CD4-positive, alpha-beta T cell treated with Interferon alpha-2 for 1 hour (primary cell): ENCODE measurements at regions not wholly inside any gene's neighbourhood (a gene's known extent, or its start where the extent isn't known, plus 50 kb on each side); places are given as distances from the start of the nearest gene placed in this dataset.
"Not testable (repeated sequence)": the region's sequence is repeated elsewhere in the genome, so short reads cannot be mapped to it uniquely, and the experiment has no call there.

Experiments
- DNase-seq, 2 donors: peaks; one replicate each; pipeline ENCODE4 v3.0.0-alpha.2; 2020 to 2022

DNA sequence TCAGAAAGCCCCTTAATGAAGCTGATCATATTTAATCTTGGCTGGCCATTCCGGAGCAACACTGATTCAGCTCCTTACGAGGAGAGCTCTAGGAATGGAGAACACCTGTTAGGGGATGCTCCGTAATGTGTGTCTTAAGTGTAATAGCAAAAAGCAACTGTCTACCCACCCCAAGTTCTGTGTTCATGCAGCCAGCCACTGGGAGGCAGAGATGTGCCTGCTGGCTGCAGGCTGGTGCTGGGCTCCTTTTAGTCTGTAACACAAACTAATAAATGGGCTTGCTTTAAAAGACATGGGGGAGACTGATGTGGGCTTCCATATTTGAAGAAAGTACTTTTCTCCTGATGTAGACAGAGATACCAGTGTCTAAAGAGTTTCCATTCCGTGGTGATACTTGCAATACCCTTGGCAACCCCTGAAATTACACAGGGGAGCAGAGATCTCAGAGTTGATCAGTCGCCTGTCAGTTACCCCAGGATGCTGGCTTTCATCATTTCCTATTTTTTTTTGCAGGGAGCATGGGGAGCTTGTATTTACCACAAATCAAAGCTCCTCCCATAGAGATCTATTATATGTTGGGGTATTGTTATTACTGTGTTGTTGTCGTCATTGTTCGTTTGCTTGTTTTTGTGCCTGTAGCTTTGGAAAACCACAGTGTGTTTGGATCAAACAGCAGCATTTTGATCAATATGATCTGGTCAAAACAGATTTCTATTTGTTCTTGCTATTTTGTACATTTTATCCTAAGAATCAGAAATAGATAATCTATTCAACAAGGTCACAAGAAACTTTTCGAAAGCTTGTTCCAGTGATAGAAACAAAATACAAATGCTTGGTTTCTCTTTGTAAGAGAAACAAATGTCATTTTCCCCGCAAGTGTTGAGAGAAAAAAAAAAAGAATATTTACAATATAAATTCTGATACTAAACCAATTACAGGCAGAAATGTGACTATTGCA, 65.8 kb downstream of the MTX3 start:
- DNase-seq: peak; percentile 7 to 8

DNA sequence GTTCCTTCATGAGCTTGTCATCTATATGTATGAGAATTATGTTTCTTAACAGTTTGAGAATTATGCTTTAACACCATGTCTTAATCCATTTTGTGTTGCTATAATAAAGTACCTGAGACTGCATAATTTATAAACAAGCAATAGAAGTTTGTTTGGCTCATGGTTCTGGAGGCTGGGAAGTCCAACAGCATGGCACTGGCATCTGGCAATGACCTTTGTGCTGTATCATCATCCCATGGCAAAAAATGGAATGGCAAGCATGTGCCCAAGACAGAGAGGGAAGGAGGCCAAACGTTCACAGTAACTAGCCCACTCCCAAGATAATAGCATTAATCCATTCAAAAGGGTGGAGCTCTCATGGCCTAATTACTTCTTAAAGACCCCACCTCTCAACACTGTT, 67.6 kb downstream of the MTX3 start:
- no peak for DNase-seq

DNA sequence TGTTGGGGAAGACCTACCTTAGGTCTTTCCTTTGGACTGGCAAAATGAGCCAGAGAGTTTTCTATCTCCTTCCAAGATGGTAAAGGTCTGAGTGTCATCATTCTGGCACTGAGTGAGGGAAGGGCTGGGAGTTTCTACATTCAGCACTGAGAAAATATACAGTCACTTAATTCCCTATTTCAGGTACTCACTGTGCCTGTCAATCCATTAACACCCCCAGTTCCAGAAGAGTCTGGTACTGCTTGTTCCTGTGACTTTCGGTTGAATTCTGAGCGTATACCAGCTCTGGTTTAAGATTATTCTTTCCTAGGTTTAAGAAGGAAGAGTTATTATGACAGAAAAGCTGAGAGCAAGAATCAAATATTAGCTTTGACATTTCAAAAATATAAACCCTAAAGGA, 68.4 kb downstream of the MTX3 start:
- no peak for DNase-seq

DNA sequence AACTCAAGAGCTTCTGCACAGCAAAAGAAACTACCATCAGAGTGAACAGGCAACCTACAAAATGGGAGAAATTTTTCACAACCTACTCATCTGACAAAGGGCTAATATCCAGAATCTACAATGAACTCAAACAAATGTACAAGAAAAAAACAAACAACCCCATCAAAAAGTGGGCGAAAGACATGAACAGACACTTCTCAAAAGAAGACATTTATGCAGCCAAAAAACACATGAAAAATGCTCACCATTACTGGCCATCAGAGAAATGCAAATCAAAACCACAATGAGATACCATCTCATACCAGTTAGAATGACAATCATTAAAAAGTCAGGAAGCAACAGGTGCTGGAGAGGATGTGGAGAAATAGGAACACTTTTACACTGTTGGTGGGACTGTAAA, 83.6 kb downstream of the MTX3 start:
- not testable (repeated sequence) for DNase-seq

DNA sequence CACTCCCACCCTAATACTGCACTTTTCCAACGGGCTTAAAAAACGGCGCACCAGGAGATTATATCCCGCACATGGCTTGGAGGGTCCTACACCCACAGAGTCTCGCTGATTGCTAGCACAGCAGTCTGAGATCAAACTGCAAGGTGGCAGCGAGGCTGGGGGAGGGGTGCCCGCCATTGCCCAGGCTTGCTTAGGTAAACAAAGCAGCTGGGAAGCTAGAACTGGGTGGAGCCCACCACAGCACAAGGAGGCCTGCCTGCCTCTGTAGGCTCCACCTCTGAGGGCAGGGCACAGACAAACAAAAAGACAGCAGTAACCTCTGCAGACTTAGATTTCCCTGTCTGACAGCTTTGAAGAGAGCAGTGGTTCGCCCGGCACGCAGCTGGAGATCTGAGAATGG, 88.5 kb downstream of the MTX3 start:
- not testable (repeated sequence) for DNase-seq

DNA sequence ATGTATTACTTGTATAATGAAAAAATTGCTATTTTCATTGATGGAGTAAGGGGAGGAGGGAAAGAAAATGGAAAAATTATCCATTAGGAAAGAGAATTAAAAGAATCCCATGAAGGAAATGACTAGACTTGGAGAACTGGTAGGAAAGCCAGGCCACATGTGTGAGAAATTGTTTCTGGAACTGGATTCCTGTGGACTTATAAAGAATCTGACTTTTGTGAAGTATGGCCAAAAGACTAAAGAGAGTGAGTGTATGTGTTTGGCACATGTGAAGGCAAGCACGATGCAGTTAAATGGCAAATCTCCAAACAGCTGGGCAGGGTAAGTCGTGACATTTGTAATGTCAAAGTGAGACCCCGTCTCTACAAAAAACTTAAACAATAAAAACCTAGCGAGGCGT, 89.4 kb downstream of the MTX3 start:
- DNase-seq: no peak

DNA sequence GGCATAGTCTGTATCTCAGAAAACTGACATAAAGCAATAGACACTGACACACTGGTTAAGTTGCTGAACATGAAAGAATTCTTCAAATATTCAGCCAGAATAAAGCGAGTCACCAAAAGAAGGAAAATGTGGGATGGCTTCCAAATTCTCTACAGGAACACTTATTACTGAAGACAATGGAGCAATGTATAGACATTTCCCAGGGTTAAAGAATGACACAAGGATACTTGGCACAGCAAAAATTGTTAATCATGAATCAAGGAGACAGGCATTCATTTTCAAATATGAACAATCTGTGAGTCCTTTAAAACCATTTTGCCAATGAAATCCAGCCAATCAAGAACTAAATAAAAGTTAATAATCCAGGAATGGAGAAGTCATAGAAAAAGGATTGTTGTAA, 92.5 kb downstream of the MTX3 start:
- DNase-seq: no peak

DNA sequence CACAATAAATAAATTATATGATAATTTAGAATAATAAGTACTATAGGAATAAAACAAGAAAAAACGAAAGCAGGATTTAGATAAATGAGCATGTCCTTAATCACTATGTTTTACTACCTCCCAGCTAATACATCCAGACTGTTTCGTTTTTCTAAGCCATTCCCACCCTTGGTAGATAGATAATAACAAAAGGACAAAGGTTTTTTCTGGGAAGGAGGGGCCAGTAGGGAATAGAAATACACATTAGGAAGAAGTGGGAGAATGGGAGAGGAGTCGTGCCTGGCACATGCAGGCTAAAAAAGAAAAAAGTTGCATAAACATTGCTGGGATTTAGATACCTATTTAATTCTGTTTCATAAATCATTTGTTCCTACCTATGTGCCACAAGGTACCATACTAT, 97.1 kb downstream of the MTX3 start:
- DNase-seq: no peak

DNA sequence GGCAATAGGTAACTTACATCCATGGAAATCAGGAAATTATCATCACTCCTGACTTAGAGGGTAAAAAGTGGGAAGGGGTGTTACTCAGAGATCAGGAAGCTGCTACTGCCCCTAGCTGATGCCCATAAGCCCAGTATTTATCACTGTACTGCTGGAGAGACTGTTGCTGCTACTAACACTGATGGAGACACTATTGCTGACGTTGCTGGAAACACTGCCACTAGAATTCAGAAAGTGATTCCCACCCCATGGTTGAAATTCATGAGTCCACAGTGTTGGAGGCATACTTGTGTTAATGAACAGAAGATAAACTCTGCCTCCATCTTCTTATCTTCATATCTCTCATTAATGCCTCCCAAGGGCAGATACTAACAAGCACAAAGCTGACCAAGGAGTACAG, 97.6 kb downstream of the MTX3 start:
- no peak for DNase-seq

DNA sequence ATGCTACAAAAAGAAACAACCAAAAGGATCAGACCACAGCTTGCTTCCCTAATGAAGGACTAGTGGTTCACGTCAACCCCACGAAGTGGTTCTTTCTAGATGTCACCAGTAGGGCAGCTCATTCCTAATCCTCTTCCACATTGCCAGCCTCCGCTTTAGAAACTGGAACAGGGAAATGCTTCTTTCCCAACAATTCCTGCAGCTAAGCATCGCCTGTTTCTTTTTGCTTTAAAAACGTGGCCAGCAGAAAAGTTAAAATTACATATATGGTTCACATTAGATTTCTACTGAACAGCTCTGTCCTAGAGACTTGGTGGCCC, 100.2 kb downstream of the MTX3 start:
- no peak for DNase-seq

DNA sequence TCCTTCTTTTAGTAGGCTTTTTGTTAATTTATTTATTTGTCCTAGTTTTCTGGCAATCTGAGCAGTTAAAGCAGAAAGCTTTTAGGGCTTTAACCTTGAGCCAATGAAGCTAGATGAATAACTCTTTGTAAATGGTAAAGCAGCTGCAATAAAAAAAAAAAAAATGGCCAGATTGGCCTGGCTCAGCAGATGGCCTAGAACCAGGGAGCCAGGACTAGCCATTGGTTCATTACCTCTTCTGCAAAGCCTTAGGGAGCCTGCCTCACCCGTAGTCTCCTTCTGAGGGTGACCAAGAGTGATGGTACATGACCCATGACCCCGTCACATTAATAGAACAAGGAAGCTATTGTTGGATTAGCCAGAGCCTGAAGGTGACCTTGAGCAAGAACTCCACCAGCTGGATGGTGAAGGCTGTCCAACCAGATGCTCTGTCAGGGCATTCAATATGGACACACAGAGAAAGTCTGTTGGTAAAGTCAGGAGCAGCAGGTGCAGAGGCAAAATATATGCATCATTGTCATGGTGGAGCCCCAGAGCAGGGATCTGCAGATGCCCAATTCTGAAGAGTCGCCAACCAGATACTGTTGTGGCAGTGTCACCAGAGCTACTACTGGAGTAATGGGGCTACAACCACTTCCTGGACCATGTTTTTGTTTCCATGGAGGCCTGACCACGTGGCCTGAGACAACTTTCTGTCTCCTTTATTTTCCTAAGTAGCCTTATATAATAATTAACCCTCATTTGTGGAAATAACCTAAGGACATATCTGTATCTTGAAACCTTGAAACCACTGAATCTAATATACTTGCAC, 100.7 kb downstream of the MTX3 start:
- no peak for DNase-seq

DNA sequence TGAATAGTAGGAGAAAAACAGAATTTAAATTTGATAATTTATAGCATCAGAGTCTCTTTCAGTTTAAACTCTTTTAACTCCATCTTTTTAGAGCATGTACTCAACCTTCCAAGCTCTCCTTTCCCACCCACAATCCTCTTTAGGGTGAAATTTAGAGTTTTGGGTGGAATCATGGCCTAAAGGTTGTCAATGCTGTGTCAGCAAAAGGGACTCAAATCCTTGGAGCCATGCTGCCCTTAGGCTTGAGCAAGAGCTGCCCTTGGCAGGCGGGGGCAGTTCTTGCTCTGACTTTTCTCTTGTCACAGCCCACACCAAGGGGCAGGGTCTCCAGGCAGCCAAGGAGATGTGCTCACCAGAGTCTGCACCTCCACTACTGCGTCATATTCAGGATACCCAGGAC, 102.4 kb downstream of the MTX3 start:
- no peak for DNase-seq

DNA sequence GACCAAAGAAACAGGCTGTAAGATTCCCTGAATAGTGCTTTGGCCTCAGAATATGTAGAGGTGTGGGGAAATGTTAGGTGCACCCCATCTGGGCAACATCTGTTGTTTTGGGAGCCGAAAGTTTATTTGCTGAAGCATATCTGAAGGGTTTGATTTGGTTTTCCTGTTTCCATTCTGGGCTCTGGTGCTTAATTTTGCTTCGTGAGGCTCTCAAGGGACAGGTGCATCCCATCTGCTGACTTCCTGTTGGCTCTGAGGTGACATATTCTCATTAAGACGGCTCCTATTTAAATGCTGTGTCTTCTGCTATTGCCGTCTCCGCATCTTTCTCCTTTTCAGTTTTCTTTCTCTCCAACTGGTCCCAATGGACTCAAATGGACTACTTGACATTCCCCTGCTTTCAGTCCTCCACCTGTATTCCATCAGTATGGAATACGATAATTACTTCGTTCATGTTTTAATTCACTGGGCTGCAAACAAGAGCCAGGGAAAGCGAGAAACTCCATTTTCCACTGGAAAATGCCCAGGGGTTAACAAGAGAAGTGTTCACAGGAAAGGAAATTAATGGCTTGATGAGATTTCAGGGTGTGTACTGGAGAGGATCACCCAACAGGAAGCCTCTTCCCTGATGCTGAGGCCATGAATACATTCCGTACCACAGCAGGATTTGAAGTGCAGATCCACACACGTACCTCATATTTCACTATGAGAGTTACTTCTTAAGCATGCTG, 104.0 kb downstream of the MTX3 start:
- no peak for DNase-seq

DNA sequence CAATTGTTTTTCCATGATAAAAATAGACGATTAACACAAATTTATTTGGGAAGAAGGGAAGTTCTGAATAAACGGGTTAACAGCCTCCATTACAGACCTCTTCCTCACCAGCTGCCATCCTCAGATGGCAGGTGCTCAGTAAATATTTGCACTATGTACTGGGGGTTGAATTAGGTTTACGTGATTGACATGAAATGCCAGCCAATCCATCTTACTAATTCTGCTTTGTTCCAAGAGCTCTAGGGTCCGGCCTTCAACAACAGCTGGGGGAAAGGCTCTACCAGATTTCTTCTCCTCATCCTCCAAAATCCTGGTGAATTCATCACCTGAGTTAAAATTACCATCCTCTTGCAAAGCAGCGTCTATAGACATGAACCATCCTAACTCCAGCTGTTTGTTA, 104.6 kb downstream of the MTX3 start:
- no peak for DNase-seq

DNA sequence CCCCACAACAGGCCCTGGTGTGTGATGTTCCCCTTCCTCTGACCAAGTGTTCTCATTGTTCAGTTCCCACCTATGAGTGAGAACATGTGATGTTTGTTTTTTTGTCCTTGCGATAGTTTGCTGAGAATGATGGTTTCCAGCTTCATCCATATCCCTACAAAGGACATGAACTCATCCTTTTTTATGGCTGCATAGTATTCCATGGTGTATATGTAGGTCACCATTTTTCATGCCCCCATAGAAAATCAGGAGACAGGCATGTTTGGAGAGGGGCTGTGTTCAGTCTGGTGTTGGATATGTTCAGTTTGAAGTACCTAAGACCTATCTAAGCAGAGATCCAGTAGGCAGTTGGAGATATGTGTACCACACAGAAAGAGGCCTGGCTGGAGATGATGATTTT, 111.2 kb downstream of the MTX3 start:
- DNase-seq: not testable (repeated sequence)

DNA sequence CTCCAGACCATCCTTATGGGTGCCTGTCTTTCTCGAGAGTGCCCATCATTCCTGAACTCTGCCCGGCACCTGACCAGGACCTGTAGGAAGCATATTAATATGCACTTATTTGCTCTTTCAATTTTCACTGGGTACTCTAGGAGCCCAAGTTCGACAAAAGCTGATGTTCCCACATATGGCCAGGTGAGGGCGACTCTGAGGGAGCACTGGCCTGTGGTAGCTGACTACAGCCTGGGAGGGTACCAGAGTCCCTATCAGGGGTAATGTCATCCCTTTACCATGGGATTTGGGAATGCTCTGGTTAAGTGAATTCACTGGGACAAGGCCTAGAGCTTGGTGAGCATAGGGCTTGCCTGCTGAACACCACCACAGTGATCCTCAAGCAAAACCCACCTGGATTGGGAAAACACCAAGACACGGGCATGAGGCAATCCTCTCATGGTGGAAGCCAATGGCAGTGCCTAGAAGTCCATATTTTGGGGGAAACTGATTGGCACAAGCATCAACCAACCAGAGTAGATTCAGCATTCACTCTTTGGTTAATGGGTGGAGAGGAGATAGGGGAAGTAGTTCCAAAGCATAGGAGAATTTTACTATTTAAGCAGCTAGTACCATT, 112.2 kb downstream of the MTX3 start:
- peak in 1 of 2 donors; percentile 16 for DNase-seq

DNA sequence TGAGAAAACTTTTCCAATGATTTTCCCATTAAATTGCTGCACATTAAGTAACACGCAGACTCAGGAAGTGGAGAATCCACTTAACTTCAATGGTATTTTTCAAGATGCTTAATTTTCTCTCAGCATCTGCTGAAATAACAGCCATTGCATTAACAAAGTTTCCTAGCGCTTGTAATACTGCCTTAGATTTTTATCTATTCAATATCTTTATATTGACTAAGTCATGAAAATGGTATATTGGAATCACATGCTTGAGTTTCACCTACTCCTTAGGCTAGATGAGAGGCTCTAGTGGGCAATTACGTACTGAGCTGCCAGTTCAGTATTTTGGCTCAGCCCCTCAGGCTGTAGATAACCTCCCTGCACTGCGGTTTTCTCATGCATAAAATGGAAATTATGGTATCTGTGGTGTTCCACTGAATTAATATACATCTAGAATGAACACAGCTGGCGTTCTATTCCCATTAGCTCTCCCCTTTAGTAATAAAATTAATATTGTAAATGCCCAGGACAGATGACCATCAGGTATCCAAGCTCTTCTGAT, 112.9 kb downstream of the MTX3 start:
- DNase-seq: no peak

DNA sequence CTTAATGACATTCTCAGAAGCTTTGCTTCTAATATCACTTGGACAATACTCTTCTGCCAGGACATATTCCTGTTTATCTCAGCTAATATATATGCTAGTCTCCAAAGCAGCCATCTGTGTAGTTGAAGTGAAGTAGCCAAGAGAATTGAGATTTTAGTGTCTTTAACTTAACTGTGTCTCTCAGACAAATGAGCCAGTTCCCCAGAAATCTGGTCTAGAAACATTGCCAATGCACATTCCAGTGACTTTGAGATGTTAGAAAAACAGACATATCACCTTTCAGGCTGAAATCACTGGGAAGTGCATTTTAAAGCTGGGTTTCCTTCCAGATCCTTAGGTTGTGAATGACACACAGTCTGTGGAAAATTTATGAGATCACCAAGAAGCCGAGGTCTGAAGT, 114.6 kb downstream of the MTX3 start:
- DNase-seq: no peak

DNA sequence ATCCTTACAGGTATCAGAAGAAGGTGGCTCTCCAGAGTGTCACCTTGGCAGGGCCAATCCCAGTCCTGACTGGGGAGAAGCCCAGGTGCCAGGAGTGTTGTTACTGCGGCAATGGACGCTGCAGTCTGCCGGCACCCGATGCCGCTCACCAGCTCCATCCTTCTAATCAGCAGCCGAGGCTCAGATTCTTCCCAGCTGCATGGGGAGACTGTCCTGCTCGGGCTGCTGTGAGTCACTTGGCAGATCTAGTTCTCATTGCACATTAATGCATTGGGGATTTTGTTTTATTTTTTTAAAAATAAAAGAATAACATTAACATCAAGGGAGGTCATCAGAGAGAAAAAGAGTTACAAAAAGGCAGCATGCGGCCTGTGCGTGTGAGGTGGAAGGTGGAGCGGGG, 115.8 kb downstream of the MTX3 start:
- no peak for DNase-seq

DNA sequence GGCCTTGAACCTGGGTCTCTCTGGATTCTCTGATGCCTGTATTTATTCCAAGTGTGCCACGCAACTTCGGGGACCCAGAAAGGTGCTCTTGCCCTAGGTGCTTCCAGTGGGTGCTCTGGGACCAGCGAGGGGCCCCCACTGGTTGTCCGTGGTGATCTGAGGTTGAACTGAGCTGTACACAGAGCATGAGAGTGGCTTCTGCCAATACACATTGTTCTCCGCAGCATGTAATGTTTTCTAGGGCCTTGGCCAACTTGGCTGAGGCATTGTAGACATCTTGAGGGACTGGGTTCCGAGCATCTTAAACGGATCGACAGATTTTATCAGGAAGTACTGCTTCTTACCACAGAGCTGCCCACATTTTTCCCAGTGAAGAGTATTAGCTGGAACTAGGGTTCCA, 117.9 kb downstream of the MTX3 start:
- no peak for DNase-seq

DNA sequence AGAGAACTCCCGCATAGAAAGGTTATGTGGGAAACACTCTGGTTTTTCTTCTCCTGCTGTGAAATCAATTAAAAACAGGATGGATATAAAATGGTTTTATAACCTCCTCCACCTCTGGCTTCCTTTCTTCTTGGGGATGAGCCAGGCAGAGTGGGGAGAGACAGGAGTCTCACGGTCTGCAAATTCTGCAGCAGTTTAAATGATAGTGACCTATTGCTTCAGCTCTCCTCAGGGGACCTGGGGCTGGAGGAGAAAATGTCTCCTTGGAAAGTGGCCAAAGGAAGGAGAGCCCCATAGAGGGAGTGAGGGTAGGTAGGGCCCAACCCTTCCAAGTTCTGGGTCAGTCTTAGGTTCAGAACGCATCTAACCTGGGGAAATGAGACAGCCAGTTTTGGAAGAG, 118.8 kb downstream of the MTX3 start:
- no peak for DNase-seq

DNA sequence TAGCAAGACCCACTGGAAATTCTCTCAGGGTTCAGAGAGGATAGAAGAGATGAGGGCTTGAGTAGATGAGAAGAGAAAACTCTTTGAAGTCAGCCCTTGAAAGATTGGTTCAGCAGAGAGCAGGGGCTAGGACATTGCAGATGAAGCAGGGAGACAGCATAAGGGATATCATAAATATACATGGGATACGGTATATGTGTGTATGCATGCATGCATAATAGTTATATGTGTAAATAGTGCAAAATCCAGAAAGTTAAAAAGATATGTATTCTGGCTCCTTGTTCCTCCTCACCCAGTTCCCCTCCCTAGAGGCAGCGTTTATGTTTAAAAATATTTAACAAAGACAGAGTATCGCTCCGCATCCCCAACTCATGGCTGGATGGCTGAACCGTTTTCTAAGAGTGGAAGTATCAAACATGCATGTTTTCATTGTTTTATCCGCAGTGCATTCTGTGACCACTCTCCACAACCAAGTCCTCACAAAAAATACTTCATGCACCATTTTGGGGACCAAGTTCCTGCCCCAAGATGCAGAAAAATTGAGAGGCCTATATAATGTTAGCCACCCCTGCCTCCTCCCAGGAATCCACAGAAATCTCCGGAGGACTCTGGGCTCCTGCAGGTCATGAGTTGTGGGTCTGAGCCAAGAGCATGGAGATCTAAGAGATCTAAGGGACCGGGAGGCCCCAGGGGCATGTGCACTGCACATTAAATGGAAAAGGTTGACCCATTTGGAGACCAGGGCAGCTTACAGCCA, 119.5 kb downstream of the MTX3 start:
- no peak for DNase-seq
